ENCODE measurements at regions not wholly inside any gene's neighbourhood (a gene's known extent, or its start where the extent isn't known, plus 50 kb on each side); places are given as distances from the start of the nearest gene placed in this dataset.
"Not testable (repeated sequence)": the region's sequence is repeated elsewhere in the genome, so short reads cannot be mapped to it uniquely, and the experiment has no call there.

- H3K4me1 Mint-ChIP-seq (ENCODE audit: unreplicated experiment): peaks cover 9% of the 10 kb centered on the region
Measured at GRCh38 chr4:81337211-81337610, 122.2 kb upstream of the PRKG2 start.

GRCh38 chr4:81335122-81335912 is 120.3 kb upstream of the PRKG2 start:
- no peaks in the 10 kb centered on the region for H3K27me3 Mint-ChIP-seq
- peak overlapping the region; percentile 12 for H3K4me3 Mint-ChIP-seq
- no peak overlapping the region for H3K27ac Mint-ChIP-seq
- no peak for DNase-seq (ENCODE audit: extremely low spot score, unreplicated experiment)
- TF ChIP-seq CTCF (conservative IDR thresholded peaks at IDR 0.05): no peak
- no peaks in the 10 kb centered on the region for H3K9me3 Mint-ChIP-seq
- peaks cover 9% of the 10 kb centered on the region for H3K4me1 Mint-ChIP-seq (ENCODE audit: unreplicated experiment)
- H3K36me3 Mint-ChIP-seq: no peaks in the 10 kb centered on the region

More at GRCh38 chr4:81337211-81337610, 122.2 kb upstream of the PRKG2 start:
- Mint-ChIP-seq H3K4me3 (no peak overlapping the region), H3K9me3 (no peaks in the 10 kb centered on the region), H3K27ac (no peak overlapping the region), H3K27me3 (no peaks in the 10 kb centered on the region), H3K36me3 (no peaks in the 10 kb centered on the region)
- no peak for DNase-seq (ENCODE audit: extremely low spot score, unreplicated experiment)
- TF ChIP-seq CTCF (conservative IDR thresholded peaks at IDR 0.05): no peak

DNA sequence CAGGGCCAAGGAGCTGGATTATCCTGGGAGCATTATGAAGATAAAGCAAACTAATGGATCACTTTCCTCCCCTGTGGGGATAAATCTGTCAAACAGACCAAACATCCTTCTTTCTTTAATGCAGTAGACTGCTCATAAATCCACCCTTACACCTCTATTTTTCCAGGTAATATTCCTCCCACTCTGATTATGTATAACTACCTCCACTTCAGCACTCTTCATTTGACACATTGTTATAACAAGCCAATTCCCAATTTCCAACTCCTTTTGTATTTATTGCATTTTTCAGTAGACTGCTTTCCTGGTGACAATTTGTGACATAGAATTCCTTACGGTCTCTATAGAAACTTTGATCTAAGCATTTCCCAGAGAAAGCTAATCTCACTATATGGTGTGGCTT is 115.0 kb upstream of the PRKG2 start:
- Mint-ChIP-seq H3K27me3 (no peaks in the 10 kb centered on the region), H3K9me3 (peaks cover 7% of the 10 kb centered on the region), H3K27ac (no peak overlapping the region), H3K36me3 (no peaks in the 10 kb centered on the region), H3K4me1 (ENCODE audit: unreplicated experiment) (peaks cover 1% of the 10 kb centered on the region), H3K4me3 (no peak overlapping the region)
- no peak for DNase-seq (ENCODE audit: extremely low spot score, unreplicated experiment)
- no peak for TF ChIP-seq CTCF (conservative IDR thresholded peaks at IDR 0.05)

DNA sequence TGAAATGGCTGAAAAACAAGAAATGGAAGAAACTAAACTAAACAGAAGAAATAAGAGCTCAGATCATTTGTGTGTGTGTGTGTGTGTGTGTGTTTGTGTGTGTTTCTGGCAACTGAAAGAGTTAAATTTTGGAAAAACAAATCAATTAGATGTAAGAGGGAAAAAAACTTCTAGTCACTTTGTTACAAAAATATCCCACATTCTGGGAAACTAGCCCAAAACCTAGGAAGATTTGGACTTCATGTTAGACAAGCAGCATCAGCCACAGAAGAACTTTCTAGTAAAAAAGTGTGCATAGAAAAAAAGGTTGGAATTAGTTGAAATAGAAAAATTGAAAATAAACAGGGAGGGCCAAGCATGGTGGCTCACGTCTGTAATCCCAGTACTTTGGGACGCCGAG is 111.6 kb upstream of the PRKG2 start:
- Mint-ChIP-seq H3K27ac (no peak overlapping the region), H3K36me3 (no peaks in the 10 kb centered on the region), H3K9me3 (peaks cover 7% of the 10 kb centered on the region), H3K27me3 (peaks cover 3% of the 10 kb centered on the region), H3K4me1 (ENCODE audit: unreplicated experiment) (no peaks in the 10 kb centered on the region), H3K4me3 (no peak overlapping the region)
- no peak for TF ChIP-seq CTCF (conservative IDR thresholded peaks at IDR 0.05)
- no peak for DNase-seq (ENCODE audit: extremely low spot score, unreplicated experiment)

DNA sequence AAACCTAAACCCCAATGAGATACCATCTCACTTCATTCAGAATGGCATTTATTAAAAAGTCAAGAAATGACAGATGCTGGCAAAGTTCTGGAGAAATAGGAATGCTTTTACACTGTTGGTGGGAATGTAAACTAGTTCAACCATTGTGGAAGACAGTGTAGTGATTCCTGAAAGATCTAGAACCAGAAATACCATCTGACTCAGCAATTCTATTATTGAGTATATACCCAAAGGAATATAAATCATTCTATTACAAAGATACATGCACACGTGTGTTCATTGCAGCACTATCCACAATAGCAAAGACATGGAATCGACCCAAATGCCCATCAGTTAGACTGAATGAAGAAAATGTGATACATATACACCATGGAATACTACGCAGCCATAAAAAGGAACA is 109.6 kb upstream of the PRKG2 start:
- not testable (repeated sequence) for H3K4me1 Mint-ChIP-seq (ENCODE audit: unreplicated experiment); H3K4me3 Mint-ChIP-seq; H3K27ac Mint-ChIP-seq; DNase-seq (ENCODE audit: extremely low spot score, unreplicated experiment); H3K9me3 Mint-ChIP-seq; H3K36me3 Mint-ChIP-seq; H3K27me3 Mint-ChIP-seq

DNA sequence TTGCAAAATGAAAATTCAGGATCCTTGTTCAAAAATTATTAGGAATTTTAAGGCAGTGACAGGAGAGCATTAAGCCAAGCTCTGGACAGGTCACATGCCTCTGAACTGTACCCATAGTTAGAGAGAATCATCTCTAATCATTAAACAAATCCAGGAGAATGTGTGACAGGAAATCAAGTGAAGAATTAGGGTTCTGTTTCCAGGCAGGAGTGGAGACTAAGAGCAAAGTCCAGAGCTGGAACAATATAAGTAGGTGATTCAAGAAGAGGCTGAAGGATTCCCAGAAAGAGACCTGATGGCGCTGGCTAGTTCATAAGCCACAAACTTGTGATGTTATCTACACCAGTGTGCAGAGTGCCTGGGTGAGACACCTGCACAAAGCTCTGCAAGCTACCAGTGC is 104.6 kb upstream of the PRKG2 start:
- no peak overlapping the region for H3K4me3 Mint-ChIP-seq
- no peak for TF ChIP-seq CTCF (conservative IDR thresholded peaks at IDR 0.05)
- H3K4me1 Mint-ChIP-seq (ENCODE audit: unreplicated experiment): peaks cover 5% of the 10 kb centered on the region
- no peak for DNase-seq (ENCODE audit: extremely low spot score, unreplicated experiment)
- H3K27ac Mint-ChIP-seq: no peak overlapping the region
- peaks cover 1% of the 10 kb centered on the region for H3K9me3 Mint-ChIP-seq
- peaks cover 17% of the 10 kb centered on the region for H3K27me3 Mint-ChIP-seq
- H3K36me3 Mint-ChIP-seq: no peaks in the 10 kb centered on the region

Data from type B pancreatic cell (in vitro differentiated cells).